MM.1S (cell line): ENCODE measurements at regions not wholly inside any gene's neighbourhood (a gene's known extent, or its start where the extent isn't known, plus 50 kb on each side); places are given as distances from the start of the nearest gene placed in this dataset.

Experiments
- EZH2 ChIP-seq: fragments of 300-600 bp; sonication (generic); optimal IDR thresholded peaks from 2 replicates; pipeline ENCODE3; 2017; ENCODE audit warnings: low read depth, mild to moderate bottlenecking, antibody characterized with exemption, low read length, mixed read lengths
- TF ChIP-seq, protein P1 (sequence below): fragments of 300-600 bp; sonication (generic); IDR thresholded peaks from 2 replicates; pipeline ENCODE4 v1.5.1; 2016; ENCODE audit warnings: antibody characterized with exemption, low read length, mixed read lengths

DNA sequence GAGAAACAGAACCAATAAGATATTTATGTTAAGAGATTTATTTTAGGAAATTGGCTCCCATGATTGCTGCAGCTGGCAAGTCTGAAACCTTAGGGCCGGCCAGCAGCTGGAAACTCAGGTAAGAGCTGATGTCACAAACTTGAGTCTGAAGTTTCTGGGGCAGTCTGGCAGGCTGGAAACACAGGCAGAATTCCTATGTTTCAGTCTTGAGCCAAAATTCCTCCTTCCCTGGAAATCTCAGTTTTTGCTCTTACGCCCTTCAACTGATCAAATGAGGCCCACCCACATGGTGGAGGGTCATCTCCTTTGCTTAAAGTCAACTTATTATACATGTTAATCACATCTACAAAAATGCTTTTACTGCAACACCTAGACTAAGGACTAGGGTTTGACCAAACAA, 184.1 kb downstream of the SOD2 start:
- TF ChIP-seq EZH2: no peak
- TF ChIP-seq, protein P1, sequence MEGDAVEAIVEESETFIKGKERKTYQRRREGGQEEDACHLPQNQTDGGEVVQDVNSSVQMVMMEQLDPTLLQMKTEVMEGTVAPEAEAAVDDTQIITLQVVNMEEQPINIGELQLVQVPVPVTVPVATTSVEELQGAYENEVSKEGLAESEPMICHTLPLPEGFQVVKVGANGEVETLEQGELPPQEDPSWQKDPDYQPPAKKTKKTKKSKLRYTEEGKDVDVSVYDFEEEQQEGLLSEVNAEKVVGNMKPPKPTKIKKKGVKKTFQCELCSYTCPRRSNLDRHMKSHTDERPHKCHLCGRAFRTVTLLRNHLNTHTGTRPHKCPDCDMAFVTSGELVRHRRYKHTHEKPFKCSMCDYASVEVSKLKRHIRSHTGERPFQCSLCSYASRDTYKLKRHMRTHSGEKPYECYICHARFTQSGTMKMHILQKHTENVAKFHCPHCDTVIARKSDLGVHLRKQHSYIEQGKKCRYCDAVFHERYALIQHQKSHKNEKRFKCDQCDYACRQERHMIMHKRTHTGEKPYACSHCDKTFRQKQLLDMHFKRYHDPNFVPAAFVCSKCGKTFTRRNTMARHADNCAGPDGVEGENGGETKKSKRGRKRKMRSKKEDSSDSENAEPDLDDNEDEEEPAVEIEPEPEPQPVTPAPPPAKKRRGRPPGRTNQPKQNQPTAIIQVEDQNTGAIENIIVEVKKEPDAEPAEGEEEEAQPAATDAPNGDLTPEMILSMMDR: no peak
